HG02571 (cell line): ENCODE measurements at regions not wholly inside any gene's neighbourhood (a gene's known extent, or its start where the extent isn't known, plus 50 kb on each side); places are given as distances from the start of the nearest gene placed in this dataset.
"Not testable (repeated sequence)": the region's sequence is repeated elsewhere in the genome, so short reads cannot be mapped to it uniquely, and the experiment has no call there.

Experiments used
- ATAC-seq: cut with Tn5 transposase; IDR thresholded peaks from one replicate; pipeline ENCODE4 v1.9.1; 2021; ENCODE audit warnings: mild to moderate bottlenecking, moderate library complexity; ENCODE audit not compliant: unreplicated experiment

GRCh38 chr5:38149815-38150195 is 108.6 kb upstream of the EGFLAM start:
- ATAC-seq = no peak

DNA sequence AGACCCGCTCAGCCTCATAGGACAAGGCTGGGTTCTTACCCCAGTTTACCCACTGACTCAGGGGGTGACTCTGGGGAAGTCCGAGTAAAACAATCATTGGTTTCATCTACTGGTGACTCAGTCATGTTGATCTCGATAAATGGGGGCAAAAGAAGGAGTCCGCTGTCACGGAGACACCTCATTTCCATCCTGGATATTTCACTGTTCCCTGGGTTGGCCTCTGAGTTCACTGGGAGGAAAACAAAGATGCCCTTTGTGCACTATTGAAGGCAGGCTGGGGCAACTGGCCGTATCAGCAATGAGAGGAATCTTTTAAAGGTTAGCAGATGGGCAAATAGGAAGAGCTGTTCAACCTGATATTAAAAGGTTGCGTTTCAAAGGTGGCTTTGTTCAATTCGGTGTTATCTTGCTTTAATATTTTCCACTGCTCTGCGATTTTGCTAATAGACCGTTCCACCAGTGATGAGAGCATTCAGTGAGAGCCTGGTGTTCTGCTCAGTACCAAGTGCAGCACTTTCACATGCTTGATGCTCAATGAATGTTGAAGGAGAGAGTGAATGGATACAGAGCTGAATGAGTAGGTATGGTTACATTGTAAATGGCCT is 110.2 kb upstream of the EGFLAM start:
- no peak for ATAC-seq

DNA sequence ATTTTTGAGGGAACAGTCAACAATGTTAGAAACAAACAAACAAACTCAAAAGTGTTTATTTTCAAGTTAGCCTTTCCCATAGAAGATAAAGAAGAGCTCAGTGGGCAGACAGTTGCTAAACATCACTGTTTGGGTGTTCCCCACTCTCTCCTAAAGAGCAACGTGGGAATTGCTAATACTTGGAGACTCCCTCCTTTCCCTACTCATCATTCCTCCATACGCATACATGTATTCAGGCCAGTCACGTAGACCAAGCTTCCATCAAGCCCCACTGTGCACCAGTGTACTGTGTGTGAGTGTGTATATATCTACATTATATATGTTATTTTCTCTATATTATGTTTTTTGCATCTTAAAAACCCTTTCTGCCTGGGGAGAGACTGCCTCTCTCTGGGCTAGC is 115.0 kb upstream of the EGFLAM start:
- no peak for ATAC-seq

- ATAC-seq = no peak
Observed at GRCh38 chr5:38141665-38142064, 116.7 kb upstream of the EGFLAM start.

GRCh38 chr5:38138574-38138973 is 119.8 kb upstream of the EGFLAM start:
- no peak for ATAC-seq

GRCh38 chr5:38135486-38136039 is 122.8 kb upstream of the EGFLAM start:
- ATAC-seq = no peak

DNA sequence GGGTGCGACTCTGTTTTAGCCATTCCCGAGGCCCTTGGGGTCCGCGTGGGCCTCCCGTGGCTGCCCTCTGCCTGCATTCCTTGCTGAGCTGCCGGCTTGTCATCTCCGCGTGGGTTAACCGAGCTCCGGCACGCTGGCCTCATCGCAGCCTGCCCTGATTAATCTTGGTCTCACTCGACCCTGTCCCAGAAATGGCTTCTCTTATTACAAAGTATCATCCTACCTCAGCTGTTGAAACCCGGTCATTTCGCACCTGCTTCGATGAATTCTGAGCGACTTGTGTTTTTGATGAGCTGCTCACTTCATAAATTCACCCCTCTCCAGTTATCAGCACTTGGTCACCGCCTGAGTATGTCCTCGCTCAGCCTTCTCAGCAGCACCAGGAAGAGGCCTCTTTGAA is 123.5 kb upstream of the EGFLAM start:
- ATAC-seq = no peak

DNA sequence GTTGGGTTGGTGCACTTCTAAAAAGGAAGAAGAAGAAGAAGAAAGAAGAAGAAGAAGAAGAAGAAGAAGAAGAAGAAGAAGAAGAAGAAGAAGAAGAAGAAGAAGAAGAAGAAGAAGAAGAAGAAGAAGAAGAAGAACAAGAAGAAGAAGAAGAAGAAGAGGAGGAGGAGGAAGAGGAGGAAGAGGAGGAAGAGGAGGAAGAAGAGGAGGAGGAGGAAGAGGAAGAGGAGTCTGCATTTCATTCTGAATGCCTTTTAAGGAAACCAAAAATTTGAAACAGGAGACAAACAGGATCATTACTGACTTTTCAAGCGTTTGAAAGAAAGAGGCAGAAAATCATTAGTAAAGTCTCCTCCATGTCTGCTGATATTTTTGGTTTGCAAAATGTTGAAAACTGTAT is 124.1 kb upstream of the EGFLAM start:
- ATAC-seq = not testable (repeated sequence)

GRCh38 chr5:38131686-38132085 is 126.7 kb upstream of the EGFLAM start:
- no peak for ATAC-seq

- ATAC-seq = no peak
Observed at GRCh38 chr5:38124321-38124720, 134.0 kb upstream of the EGFLAM start.

GRCh38 chr5:38121420-38121819 is 136.9 kb upstream of the EGFLAM start:
- ATAC-seq = no peak

DNA sequence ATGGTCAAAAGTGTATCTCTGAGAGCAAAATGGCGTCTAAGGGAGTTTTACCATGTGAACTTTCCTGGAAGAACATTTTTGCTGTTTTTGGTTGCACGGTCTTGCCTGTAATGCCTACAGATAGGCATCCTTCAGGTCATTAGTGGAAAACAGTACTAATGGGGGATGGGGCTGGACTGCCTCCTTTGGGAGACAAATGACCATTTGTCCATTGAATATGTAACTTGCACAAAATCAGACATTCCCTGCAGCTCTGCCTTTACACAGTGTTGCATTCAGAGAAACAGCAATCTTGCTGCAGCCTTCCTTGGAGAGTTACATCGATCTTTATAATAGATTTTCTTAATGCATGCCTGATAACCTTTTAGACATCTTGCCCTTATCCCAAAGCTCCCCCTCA is 138.5 kb upstream of the EGFLAM start:
- ATAC-seq = no peak

DNA sequence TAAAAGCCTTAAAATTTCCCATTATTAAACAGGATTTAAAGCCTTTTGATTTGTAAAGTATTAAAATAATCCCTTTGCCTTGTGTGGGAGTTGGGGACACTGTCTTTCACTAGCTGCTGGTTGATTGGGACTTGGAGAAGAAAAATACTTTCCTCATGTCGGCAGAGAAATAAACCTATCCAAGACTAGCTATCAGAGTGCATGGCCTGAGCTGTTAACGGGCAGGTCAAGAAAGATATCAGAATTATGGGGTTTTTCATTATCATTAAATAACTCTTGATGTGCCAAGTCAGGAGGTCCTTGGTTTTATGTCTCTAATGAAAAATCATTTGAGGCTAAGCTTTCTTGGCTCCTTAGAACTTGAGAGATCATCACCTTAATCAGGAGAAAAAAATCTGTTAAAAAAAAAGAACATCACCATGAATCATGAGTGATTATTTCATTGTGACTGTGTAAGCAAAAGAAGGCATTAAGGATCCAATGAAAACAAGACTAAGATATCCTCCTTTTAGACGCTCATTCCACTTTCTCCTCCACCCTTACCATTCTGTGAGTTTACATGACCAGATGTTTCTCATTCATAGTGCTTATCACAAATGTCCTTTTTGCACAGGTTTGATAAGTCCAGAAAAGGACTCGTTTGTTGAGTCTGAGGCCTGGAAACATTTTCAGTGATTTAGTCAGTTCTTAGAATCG is 140.4 kb upstream of the EGFLAM start:
- ATAC-seq = no peak

DNA sequence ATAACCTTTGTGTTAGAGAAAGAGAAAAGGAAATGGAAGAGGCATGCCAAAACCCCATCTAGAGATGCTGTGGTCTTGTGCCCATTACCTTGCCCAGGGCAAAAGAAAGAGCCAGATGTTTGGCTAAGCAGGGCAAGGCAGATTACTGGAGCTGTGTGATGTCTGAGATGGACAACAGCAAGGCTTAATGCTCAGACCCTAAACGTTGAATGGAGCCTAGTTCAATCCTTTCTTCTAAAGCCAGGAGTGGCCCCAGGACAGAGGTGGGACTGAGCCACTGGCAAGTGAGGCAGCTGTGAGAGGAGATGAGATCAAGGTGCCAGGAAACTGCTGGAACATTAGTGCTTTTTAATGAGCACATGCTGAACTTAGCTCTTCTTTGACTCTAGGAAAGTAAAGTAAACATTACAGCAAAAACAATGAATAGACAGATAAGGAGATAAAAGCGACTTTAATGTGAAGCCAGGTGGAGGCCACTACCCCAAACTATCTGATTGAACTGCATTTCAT is 143.0 kb upstream of the EGFLAM start:
- ATAC-seq = no peak

GRCh38 chr5:38113880-38114279 is 144.5 kb upstream of the EGFLAM start:
- no peak for ATAC-seq

- ATAC-seq = no peak
Observed at GRCh38 chr5:38113456-38113855, 144.9 kb upstream of the EGFLAM start.

DNA sequence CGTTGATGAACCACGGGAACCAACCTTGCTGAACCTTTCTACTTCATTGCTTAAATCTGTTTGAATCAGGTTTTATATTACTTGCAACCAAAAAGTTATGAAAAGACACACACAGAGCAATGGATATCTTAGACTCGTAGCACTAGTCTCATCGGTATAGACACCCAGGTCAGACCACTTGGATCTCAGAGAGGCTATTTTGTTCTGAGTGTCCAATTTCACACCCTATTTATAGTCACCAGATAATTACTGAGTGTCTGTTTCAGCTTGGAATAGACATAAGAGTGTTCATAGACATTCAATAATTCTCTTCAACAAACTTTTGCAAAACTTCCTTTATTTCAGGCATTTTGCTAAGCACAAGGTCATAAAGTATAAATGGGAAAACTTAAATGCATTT is 145.4 kb upstream of the EGFLAM start:
- ATAC-seq = no peak

DNA sequence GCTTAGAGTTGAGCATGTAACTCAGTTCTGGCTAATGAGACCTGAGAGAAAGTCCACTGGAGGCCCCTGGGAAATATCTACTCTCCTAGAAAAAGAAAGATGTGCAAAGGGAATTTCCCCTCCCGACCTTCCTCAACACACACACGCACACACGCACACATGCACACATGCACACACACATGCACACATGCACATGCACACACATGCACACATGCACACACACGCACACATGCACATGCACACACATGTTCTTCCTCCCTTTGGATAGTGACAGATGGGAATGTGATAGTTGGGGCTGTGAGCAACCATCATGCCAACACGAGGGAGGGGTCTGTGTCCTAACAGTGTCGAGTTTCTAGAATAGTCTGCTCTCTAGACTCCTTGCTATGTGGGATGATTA is 148.2 kb upstream of the EGFLAM start:
- ATAC-seq = no peak

- no peak for ATAC-seq
Observed at GRCh38 chr5:38107096-38107495, 151.3 kb upstream of the EGFLAM start.

DNA sequence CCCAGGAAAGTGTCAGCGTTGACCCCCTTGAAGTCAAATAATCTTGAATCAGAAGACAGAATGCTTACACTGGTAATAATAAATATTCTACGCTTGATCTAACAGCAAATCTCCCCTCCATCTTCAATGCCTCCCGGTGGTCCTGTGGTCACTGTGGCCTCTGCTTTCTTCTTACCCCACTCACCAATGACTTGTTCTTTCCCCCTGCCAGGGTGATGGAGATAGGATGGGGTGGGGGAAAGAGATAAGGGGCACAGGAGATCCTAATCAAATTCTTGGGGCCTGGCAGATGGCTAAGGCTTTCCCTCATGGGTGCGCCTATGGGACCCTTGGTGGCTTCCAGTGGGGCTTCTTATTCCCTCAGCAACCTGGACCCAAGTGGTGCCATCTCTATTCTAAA is 152.6 kb upstream of the EGFLAM start:
- ATAC-seq = no peak

GRCh38 chr5:38105231-38105570 is 153.2 kb upstream of the EGFLAM start:
- ATAC-seq = no peak

DNA sequence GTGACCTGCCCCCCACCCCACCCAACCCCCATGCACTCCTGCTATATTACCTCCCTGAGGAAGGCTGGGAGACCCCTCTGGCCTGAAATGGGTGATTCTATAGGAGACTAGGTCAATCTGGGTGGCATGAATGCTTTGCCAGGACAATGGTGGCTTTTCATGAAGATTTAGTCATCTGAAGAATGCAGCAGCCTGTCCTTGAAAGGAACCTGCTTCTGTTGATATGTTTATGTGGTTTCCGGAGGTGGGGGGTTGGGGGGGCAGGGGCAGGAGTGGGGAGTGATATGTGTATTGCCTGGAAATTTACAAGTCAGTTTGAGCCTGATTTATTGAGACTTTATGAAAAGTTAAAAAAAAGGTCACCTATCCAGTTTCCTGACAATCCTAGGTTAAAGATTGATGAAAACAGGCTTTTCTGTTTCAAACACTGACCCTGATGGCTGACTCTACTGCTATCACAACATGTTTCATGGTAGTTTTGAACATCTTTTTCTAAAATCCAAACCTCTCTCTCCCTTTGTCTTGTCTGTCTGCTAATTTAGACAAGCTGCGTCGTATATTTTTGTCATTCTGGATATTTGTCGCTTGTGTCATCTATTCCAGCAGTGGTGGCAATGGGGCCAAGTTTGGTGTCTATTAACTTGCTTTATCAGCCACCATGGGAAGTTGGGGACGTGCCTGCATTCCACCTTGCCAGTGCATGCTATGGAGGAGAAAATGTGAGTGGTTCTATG is 153.7 kb upstream of the EGFLAM start:
- ATAC-seq = no peak
